OCI-M1 (cell line): ENCODE measurements at regions not wholly inside any gene's neighbourhood (a gene's known extent, or its start where the extent isn't known, plus 50 kb on each side); places are given as distances from the start of the nearest gene placed in this dataset.
"Not testable (repeated sequence)": the region's sequence is repeated elsewhere in the genome, so short reads cannot be mapped to it uniquely, and the experiment has no call there.

Experiments
- DNase-seq: peaks from one replicate; lab custom pipeline; 2025; lab: John Stamatoyannopoulos, UW

DNA sequence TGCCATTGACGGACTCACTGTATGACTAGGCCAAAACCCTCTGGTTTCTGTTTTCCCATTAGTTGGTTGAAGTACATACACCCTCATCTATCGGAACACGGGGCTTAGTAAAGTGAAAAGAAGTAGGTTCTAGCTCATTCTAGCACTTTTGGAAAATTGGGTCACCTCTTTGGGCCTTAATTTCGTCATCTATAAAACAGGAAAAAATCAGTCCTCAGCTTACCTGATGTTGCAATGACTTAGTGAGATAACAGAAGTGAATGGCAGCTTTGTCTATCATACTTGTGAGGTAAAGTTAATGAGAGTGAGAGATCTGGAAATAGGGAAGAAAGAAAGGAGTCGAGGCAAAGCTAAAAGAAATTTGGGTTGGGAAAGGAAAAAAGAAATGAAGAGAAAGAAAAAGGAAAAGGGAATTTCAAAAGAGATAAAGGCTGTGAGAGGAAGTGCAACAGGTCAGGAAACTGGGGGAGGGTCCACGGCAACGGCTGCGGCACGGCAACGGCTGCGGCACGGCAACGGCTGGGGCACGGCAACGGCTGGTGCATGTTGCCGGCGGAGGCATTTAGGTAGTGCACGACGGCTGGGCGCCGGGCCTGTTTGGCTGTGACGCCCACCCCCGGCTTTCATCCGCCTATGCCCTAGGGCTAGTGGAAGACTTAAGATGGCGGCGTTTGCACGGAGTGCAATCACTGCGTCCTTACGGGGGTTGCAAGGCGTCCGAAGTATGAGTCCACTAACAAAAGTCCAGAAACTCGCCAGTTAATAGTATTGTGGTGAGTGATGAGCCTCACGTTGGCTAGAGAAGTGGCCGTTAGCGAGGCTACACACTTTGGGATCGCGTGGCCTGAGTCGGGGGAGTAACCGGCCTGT lies 91.4 kb upstream of the XIST start:
- peak; percentile 92 for DNase-seq

GRCh38 chrX:73940893-73941470 lies 88.5 kb upstream of the XIST start:
- DNase-seq = no peak

DNA sequence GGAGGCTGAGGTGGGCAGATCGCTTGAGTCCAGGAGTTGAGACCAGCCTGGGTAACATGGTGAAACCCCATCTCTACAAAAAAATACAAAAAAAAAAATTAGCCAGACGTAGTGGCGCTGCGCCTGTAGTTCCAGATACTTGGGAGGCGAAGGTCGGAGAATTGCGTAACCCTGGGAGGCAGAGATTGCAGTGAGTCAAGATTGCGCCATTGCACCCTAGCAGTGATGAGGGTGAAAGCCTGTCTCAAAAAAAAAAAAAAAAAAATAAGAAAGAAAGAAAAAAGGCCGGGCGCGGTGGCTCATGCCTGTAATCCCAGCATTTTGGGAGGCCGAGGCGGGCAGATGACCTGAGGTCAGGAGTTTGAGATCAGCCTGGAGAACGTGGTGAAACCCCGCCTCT lies 85.3 kb upstream of the XIST start:
- not testable (repeated sequence) for DNase-seq

GRCh38 chrX:73932522-73932921 lies 80.0 kb upstream of the XIST start:
- DNase-seq = no peak

- DNase-seq = no peak
These were observed 77.8 kb upstream of the XIST start for GRCh38 chrX:73930300-73930699.

DNA sequence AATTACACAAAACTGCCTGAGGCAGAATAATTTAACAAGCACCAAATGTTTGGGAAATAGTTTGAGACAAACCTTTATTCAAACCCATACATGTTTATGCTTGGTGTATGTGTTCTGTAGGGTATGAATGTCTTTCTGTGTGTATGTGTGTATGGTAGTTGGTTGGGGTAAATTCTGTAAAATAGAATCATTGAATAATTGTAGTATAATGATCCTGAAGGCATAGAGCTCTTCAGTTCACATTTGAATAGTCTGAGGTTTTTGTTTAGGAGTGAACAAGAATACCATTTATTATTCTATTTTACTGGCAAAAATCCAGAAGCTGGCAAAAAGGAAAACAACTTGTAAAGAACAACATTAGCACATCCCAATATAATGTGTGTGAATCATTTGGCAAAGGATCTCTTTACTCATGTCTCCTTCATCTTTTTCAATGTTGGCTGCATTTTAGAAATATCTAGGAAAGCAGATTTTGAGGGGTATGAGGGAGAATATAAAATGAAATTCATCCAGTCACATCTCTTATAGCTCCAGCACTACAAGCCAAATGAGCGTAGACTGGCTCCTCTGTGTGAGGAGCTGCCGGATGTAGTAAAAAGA lies 70.4 kb upstream of the XIST start:
- DNase-seq = no peak

- DNase-seq = no peak
These were observed 64.6 kb upstream of the XIST start for GRCh38 chrX:73916931-73917667.

GRCh38 chrX:73916489-73916888 lies 64.0 kb upstream of the XIST start:
- DNase-seq = no peak

- not testable (repeated sequence) for DNase-seq
These were observed 62.3 kb upstream of the XIST start for GRCh38 chrX:73914792-73915191.

GRCh38 chrX:73913580-73913979 lies 61.1 kb upstream of the XIST start:
- DNase-seq = no peak

GRCh38 chrX:73911946-73912345 lies 59.4 kb upstream of the XIST start:
- not testable (repeated sequence) for DNase-seq

DNA sequence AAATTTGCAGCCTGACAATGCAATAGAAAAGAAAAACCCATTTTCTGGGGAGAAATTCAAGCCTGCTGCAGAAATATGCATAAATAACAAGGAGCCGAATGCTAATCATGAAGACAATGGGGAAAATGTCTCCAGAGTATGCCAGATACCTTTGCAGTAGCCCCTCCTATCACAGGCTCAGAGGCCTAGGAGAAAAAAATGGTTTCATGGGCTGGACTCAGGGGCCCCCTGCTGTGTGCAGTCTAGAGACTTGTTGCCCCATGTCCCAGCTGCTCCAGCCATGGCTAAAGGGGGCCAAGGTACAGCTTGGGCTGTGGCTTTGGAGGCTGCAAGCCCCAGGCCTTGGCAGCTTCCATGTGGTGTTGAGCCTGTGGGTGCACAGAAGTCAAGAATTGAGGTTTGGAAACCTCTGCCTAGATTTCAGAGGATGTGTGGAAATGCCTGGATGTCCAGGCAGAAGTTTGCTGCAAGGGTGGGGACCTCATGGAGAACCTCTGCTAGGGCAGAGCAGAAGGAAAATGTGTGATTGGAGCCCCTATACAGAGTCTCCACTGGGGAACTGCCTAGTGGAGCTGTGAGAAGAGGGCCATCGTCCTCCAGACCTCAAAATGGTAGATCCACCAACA lies 53.3 kb upstream of the XIST start:
- not testable (repeated sequence) for DNase-seq

DNA sequence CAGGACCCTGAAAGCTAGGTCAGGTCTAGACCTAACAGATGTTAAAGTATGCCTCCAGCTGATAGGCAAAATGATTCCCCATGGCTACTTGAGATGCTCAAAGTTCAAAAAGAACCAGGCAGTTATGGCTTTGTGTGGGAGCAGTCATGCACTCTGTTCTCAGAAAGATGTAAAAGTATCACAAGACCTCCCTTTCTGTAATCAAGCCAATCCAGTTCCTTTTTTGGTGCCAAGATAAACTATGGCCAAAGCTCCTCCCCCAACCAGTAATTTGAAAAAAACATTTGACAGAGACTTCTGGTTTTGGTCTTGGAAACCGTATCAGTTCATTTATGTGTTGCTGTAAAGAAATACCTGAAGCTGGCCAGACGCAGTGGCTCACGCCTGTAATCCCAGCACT lies 51.4 kb upstream of the XIST start:
- DNase-seq = peak; percentile 30
